Vagina (tissue), 2 donors: ENCODE measurements at regions not wholly inside any gene's neighbourhood (a gene's known extent, or its start where the extent isn't known, plus 50 kb on each side); places are given as distances from the start of the nearest gene placed in this dataset.

Experiments
- POLR2A ChIP-seq, 2 donors: fragments of 450-650 bp; IDR thresholded peaks; one replicate each; pipeline ENCODE4 v1.6.1; 2017; ENCODE audit warnings: antibody characterized with exemption in 2 of 2, mild to moderate bottlenecking in 2 of 2, moderate library complexity in 2 of 2
- TF ChIP-seq, protein P1 (sequence below), 3 experiments: fragments of 450-650 bp in 2 of 3; fragments of 200-600 bp in 1 of 3; sonication (generic) in 1 of 3; IDR thresholded peaks; one replicate each; pipeline ENCODE4 v1.5.1; 2017 to 2019; ENCODE audit warnings: antibody characterized with exemption in 3 of 3, mild to moderate bottlenecking in 2 of 3, moderate library complexity in 2 of 3

DNA sequence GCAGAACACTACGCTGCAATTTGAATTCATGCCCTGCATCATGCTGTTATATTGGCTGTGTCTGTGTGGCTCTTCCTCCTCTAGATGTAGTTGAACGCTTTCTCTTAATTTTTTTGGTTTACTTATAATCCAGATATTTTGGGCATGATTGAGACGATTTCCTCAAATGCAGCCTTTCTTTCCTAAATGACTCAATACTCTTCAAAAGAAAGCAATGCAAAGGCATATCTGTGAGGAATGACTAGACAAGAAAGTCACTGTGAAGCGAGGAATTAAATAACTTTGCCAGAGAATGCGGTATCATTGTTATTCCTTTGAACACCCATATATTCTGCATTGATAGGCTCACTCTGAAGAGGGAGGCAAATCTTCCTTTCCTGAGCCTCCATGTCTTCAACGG, 152.8 kb downstream of the YIPF5 start:
- TF ChIP-seq, protein P1, sequence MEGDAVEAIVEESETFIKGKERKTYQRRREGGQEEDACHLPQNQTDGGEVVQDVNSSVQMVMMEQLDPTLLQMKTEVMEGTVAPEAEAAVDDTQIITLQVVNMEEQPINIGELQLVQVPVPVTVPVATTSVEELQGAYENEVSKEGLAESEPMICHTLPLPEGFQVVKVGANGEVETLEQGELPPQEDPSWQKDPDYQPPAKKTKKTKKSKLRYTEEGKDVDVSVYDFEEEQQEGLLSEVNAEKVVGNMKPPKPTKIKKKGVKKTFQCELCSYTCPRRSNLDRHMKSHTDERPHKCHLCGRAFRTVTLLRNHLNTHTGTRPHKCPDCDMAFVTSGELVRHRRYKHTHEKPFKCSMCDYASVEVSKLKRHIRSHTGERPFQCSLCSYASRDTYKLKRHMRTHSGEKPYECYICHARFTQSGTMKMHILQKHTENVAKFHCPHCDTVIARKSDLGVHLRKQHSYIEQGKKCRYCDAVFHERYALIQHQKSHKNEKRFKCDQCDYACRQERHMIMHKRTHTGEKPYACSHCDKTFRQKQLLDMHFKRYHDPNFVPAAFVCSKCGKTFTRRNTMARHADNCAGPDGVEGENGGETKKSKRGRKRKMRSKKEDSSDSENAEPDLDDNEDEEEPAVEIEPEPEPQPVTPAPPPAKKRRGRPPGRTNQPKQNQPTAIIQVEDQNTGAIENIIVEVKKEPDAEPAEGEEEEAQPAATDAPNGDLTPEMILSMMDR (IDR thresholded peaks at IDR 0.05) = no peak
- no peak for TF ChIP-seq POLR2A (IDR thresholded peaks at IDR 0.05)
